SIG-M5 (cell line): ENCODE measurements at regions not wholly inside any gene's neighbourhood (a gene's known extent, or its start where the extent isn't known, plus 50 kb on each side); places are given as distances from the start of the nearest gene placed in this dataset.

Experiments
- DNase-seq: peaks from one replicate; lab custom pipeline; 2025; lab: John Stamatoyannopoulos, UW

DNA sequence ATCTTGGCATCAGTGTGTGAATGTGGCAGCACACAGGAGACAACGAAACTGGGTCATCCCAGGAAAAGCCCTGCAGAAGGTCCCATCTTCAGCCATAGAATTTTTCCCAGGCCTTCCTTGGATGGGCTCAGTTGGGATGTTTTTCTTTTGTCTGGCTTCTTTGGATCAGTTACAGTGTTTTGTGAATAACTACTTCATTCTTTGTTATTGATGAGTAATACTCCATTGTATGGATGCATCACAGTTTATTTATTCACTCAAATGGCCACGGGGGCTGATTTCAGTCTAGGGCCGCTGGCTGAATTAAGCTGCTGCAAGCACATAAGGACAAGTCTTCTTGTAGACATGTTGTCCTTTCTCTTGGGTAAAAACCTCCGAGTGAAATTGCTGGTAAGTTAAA, 81.3 kb upstream of the CD93 start:
- DNase-seq: no peak

GRCh38 chr20:23166563-23166962, 80.4 kb upstream of the CD93 start:
- DNase-seq: no peak

GRCh38 chr20:23165964-23166363, 79.8 kb upstream of the CD93 start:
- no peak for DNase-seq

DNA sequence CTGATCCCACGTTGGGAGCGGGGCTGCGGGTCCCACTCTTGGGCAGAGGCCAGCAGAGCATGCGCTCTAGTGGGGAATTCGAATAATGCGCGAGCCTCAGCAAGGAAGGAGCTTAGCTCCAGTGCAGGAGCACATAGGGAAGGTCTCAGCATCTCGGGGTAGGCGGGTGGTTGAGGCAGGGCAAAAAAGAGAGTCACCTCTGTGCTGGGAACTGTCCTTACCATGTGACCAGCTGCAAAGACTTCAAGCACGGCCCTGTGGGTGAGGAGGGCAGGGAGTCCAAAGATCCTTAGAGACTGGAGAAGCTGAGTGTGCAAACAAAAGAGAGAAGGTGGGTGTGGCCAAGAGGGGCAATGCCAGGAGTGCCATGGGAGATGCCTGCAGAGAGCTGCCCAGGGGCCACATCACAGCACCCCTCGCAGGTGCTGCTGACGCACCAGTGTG, 79.2 kb upstream of the CD93 start:
- DNase-seq: no peak

DNA sequence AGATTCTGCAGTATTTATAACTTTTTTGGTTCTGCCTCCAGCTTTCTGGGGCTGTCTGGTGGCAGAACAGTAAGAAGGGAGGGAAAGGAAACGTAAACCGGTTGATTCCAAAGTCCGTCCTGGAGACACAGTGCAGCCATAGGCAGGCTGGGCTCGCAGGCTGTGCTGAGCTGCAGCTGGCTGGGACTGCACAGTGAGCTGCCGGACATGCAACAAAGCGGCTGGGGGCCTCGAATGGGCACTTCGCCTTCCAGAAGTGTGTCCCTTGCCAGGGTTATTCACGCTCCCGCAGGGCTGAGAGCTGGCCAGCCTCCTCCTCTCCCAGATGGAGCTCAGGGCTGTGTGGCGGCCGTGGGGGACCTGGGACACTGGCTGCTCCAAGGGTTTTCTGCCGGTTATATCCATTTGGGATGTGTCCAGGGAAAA, 78.1 kb upstream of the CD93 start:
- no peak for DNase-seq

DNA sequence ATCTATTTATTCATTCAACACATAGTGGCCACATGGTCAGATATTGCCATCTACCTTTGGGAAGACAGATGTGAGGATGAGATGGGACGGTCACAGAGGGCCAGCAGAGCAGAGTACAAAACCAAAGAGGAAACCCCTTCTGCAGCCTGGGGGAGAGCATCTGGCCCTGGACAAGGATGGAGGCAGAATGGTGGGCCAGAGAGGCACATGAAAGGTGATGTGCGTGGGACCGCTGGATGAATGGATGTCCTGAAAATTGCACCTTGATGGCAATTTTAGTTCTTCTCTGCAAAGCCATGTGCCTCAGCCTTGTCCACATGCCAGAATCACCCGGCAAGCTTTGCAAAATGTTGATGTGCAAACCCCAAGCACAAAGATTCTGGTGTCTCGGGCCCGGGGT, 77.4 kb upstream of the CD93 start:
- no peak for DNase-seq

DNA sequence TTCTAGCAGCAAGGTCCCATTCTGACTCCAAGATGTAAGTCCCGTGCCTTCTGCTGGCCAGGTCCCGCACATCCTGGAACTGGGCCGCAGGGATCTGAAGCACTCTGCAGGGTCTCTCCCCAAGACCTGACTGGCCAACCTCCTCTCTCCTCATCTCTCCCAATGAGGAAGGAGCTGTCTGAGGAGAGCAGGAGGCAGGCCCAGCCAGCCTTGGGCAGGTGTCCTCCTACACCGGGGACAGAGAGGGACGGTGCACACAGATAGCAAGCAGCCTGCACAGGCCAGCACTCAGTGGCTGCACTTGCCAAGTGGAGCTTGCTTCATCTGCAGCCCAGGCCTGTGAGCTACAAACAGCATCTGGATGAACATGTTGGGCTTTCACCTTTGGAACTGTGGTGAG, 76.8 kb upstream of the CD93 start:
- DNase-seq: no peak

- no peak for DNase-seq
These were observed 76.0 kb upstream of the CD93 start for GRCh38 chr20:23161968-23162696.

DNA sequence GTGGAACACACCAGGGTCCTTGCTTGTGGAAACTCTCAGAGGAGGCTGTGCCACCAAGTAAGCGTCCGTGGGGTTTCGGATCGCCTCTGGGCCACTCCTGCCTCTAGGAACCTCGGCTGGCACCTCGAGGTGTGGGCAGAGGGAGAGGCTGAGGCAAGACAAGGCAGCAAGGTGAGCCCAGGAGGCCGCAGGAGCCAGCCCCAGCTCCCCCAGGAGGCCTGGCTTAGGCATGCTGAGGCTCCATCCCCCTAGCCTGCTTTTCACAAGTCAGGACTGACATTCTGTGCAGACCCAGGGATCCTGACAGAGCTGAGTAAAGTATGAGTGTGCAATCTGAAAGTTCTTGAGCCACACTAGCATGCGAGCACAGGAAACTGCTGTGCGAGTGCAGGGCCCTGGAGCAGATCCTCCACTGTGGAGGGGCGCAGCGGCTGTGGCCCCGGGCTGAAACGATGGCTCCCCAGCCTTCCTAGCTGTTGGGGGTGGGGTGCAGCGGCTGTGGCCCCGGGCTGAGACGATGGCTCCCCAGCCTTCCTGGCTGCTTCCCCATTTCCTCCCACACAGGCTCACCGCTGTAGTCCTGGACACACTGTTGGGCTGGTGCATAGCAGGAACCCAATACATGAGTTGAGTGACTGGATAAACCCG, 75.2 kb upstream of the CD93 start:
- no peak for DNase-seq

DNA sequence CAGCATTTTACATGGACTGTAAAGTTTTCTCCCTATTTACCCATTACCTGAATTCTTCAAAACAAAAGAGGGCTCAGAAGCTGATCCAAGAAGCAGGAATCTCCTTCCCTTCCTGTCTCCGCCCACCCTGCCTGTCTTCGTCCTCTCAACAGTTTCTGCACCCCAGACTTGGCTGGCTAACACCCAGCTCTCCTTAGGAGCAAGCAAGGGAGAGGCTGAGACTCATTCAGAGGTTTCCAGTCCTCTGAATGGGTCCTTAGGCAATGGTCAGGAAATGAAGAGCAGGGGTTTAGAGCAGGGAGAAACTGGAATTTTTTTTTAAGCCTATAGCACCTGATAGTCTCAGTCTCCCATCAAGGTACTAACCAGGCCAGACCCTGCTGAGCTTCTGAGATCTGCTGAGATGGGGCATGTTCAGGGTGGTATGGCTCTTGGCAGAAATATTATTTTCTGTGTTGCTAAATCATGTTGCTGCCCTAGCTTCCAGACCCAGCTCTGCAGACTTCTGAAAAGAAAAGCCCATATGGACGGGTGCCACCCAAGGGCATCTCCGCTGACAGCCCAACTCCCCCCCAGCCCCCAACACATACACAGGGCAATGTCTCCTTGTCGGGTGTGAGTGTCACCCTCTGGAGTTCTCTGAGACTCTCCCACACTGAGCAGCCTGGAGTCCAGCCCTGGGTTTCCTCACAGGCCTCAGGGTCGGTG, 74.6 kb upstream of the CD93 start:
- DNase-seq: no peak

GRCh38 chr20:23159947-23160318, 73.8 kb upstream of the CD93 start:
- no peak for DNase-seq

- DNase-seq: no peak
These were observed 73.3 kb upstream of the CD93 start for GRCh38 chr20:23159256-23159946.

DNA sequence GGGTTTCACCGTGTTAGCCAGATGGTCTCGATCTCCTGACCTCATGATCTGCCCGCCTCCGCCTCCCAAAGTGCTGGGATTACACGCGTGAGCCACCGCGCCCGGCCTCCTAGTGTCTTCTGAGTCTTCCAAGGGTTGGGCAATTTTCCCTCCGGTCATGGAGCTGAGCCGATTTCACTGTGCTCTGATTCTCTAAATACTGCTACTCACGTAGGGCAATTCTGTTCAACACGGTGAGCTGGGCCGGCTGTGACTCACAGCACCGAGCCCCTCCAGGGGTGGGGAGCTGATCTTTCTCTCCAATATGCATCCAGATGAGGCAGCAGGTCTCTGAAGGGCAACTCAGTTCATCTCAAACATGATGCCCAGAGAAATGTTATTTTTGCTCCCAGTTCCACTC, 71.6 kb upstream of the CD93 start:
- DNase-seq: no peak

GRCh38 chr20:23156842-23157423, 70.8 kb upstream of the CD93 start:
- DNase-seq: no peak

GRCh38 chr20:23156170-23156841, 70.2 kb upstream of the CD93 start:
- DNase-seq: peak; percentile 28

DNA sequence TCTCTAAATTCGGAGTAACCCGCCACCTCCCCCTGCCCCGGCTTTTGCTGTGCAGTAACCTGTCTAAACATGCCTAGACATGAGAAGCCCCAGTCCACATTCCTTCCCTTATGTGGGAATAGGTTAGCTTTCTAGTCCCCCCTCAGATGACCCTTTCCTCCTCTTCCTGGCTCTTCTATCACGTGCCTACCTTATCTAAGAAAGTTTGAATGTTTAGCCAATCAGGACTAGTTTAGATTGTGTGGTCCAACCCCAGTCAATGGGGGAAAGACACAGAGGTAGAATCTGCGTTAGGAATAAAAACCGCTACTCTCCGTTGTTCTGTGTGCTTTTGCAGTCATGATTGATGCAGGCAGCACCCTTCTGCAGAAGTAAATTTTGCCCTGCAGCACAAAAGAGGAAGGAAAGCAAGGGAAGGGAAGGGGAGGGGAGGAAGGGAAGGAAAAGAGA, 69.0 kb upstream of the CD93 start:
- no peak for DNase-seq

GRCh38 chr20:23153696-23154341, 67.7 kb upstream of the CD93 start:
- DNase-seq: no peak

DNA sequence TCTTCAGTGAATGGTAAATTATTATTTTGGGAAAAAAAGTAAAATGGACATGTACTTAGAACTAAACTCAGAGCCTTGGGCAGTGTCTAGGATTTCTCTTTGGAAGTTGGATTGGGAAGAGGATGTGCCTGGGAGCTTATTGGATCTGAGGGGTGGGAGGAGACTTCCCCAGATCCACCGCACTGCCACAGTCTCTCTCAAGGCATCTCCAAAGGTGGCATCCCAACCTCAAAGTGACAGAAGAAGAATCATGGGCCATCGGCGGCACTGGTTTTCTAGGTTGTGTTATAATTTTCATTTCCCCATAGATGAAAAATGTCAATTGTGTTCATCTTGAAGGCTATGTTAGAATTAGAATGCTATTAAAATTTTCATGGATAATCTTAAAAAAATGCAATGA, 66.8 kb upstream of the CD93 start:
- DNase-seq: no peak

DNA sequence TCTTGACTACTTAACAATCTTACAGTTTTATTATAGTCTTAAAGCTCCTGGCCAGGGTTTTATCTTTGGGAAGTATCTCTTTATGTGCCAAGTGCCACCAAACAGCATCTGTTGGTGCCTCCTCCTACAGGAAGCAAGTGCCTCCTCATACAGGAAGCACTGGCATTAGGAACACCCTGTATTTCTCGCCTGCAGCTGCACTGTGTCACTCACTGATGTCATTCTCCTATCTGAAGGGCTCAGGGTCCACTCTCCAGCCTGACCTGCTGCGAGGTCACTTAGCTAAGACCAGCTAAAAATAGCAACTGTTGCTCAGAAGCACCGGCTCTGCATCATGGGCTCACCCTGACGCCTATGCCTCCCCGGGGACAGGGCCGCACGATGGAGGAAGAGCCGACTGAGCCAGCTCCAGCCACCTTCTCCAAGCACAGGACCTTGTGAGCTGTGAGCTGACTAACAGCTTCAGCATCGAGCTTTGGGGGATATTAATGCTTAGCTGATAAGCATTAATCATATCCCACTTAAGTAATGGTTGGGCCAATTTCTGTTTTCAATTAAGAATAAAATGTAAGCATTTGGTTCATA, 66.3 kb upstream of the CD93 start:
- DNase-seq: no peak

DNA sequence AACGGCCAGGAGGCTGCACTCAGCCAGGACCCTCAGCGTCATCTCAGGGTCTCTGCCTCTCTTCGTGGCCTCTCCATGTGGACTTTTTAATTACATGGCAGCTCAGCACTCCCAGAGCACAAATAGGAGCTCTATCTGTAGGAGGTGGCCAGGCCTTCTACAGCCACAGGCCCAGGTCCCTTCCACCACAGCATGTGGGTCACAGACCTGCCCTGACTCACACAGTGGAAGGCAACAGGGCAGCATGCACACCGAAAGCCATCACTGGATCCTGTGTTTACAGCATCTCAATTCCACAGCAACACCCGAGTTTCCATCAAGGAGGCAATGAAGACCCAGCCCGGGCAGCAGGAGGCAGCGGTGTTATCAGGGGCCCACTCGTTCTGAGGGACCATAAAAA, 65.8 kb upstream of the CD93 start:
- no peak for DNase-seq
